Stomach (tissue), 4 donors: ENCODE measurements at regions not wholly inside any gene's neighbourhood (a gene's known extent, or its start where the extent isn't known, plus 50 kb on each side); places are given as distances from the start of the nearest gene placed in this dataset.

ENCODE experiments used
- POLR2A ChIP-seq, 4 donors: fragments of 450-650 bp; IDR thresholded peaks; one replicate each; pipeline ENCODE4 v1.6.1; 2016; ENCODE audit warnings: antibody characterized with exemption in 4 of 4, control low read depth in 2 of 4, mild to moderate bottlenecking in 1 of 4, moderate library complexity in 1 of 4
- POLR2AphosphoS5 ChIP-seq, 3 donors: sonication (generic); formaldehyde crosslinking; IDR thresholded peaks; one replicate each; pipeline ENCODE4 v1.6.1; 2016; ENCODE audit warnings: antibody characterized with exemption in 3 of 3
- TF ChIP-seq, protein P1 (sequence below), 7 experiments: fragments of 450-650 bp in 4 of 7; fragments of 200-600 bp in 3 of 7; sonication (generic) in 3 of 7; IDR thresholded peaks; one replicate each; pipeline ENCODE4 v1.5.1; 2016 to 2019; ENCODE audit warnings: antibody characterized with exemption in 7 of 7, control low read depth in 2 of 7, mild to moderate bottlenecking in 1 of 7

DNA sequence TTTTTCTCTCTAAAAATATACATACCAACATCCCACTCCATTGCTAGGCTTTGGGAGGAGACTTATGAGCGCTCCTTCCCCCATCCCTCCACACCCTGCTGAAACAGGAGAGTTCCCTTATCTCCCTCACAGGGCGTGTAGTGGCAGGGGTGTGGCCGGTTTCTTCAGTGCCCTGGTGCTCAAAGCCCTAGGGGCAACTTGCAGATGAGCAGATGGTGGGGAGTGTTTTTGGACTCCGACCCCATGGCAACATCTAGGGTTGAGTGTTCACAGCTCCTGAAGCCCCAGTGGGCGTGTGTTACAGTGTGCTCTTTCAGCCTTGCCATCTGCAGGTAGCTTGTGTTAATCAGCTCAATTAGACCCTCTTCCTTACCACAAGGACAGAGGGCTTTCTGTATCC, 409.5 kb downstream of the MAT2B start:
- TF ChIP-seq, protein P1, sequence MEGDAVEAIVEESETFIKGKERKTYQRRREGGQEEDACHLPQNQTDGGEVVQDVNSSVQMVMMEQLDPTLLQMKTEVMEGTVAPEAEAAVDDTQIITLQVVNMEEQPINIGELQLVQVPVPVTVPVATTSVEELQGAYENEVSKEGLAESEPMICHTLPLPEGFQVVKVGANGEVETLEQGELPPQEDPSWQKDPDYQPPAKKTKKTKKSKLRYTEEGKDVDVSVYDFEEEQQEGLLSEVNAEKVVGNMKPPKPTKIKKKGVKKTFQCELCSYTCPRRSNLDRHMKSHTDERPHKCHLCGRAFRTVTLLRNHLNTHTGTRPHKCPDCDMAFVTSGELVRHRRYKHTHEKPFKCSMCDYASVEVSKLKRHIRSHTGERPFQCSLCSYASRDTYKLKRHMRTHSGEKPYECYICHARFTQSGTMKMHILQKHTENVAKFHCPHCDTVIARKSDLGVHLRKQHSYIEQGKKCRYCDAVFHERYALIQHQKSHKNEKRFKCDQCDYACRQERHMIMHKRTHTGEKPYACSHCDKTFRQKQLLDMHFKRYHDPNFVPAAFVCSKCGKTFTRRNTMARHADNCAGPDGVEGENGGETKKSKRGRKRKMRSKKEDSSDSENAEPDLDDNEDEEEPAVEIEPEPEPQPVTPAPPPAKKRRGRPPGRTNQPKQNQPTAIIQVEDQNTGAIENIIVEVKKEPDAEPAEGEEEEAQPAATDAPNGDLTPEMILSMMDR (IDR thresholded peaks at IDR 0.05): no peak
- no peak for TF ChIP-seq POLR2AphosphoS5 (IDR thresholded peaks at IDR 0.05)
- no peak for TF ChIP-seq POLR2A (IDR thresholded peaks at IDR 0.05)
